ENCODE measurements at regions not wholly inside any gene's neighbourhood (a gene's known extent, or its start where the extent isn't known, plus 50 kb on each side); places are given as distances from the start of the nearest gene placed in this dataset.

DNA sequence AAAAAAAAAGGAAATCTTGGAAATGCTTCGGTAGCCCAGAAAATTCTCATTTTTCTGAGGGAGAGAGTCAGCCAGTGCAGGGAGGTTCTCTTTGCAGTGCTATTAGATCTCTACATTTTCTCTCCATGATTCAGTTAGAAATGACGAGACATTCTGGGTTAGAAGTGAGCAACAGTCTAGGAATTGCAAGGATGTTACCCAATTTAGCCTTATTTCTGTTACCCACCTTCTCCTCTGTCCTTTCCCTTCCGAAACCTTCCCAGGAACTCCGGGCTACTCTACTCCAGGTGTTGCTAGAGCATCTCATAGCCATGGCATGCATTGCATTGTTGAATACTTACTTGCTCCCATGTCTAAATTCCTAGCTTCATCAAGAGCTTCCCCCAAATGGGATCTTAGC, 106.8 kb downstream of the EDEM1 start (continued):
- TF ChIP-seq, protein P1, sequence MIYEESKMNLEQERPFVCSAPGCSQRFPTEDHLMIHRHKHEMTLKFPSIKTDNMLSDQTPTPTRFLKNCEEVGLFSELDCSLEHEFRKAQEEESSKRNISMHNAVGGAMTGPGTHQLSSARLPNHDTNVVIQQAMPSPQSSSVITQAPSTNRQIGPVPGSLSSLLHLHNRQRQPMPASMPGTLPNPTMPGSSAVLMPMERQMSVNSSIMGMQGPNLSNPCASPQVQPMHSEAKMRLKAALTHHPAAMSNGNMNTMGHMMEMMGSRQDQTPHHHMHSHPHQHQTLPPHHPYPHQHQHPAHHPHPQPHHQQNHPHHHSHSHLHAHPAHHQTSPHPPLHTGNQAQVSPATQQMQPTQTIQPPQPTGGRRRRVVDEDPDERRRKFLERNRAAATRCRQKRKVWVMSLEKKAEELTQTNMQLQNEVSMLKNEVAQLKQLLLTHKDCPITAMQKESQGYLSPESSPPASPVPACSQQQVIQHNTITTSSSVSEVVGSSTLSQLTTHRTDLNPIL (CRISPR knock-in tag; IDR thresholded peaks at IDR 0.05; ENCODE audit: low read depth) = no peak
- TF ChIP-seq GLIS3 (CRISPR knock-in tag; IDR thresholded peaks at IDR 0.05) = no peak
- TF ChIP-seq ZNF8 (CRISPR knock-in tag; IDR thresholded peaks at IDR 0.05) = no peak
- no peak for TF ChIP-seq ZFP3 (CRISPR knock-in tag; IDR thresholded peaks at IDR 0.05)
- TF ChIP-seq TCF4 (CRISPR knock-in tag; IDR thresholded peaks at IDR 0.05; ENCODE audit: borderline replicate concordance) = no peak
- TF ChIP-seq ZNF70 (CRISPR knock-in tag; IDR thresholded peaks at IDR 0.05) = no peak
- TF ChIP-seq RARB (CRISPR knock-in tag; IDR thresholded peaks at IDR 0.05) = no peak
- TF ChIP-seq, protein P2, sequence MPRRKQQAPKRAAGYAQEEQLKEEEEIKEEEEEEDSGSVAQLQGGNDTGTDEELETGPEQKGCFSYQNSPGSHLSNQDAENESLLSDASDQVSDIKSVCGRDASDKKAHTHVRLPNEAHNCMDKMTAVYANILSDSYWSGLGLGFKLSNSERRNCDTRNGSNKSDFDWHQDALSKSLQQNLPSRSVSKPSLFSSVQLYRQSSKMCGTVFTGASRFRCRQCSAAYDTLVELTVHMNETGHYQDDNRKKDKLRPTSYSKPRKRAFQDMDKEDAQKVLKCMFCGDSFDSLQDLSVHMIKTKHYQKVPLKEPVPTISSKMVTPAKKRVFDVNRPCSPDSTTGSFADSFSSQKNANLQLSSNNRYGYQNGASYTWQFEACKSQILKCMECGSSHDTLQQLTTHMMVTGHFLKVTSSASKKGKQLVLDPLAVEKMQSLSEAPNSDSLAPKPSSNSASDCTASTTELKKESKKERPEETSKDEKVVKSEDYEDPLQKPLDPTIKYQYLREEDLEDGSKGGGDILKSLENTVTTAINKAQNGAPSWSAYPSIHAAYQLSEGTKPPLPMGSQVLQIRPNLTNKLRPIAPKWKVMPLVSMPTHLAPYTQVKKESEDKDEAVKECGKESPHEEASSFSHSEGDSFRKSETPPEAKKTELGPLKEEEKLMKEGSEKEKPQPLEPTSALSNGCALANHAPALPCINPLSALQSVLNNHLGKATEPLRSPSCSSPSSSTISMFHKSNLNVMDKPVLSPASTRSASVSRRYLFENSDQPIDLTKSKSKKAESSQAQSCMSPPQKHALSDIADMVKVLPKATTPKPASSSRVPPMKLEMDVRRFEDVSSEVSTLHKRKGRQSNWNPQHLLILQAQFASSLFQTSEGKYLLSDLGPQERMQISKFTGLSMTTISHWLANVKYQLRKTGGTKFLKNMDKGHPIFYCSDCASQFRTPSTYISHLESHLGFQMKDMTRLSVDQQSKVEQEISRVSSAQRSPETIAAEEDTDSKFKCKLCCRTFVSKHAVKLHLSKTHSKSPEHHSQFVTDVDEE (CRISPR knock-in tag; IDR thresholded peaks at IDR 0.05) = no peak
- no peak for TF ChIP-seq SNAI2 (CRISPR knock-in tag; IDR thresholded peaks at IDR 0.05)

DNA sequence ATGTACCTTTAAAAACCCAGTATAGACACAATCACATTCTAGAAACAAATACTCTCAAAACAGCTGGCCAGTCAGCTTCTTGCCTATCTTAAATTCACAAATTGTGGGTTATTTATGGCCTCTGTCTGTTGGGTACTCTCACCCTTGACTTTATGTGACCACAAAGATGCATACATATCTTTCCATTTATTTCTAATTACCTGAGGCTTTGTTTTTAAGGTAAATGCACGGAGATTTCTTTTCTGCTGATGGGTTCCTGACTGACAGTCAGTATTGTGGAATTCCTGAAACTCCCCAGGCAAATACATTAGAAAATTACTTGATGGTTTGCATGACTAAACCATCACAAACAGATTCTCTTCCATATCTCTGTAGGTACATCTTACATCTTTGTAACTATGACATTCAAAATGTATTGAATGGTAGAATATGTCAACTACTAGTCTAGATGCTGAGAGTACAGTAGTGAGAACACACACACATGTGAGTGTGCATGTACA, 107.7 kb downstream of the EDEM1 start:
- TF ChIP-seq ZNF8 (CRISPR knock-in tag; IDR thresholded peaks at IDR 0.05) (no peak), ISL1 (CRISPR knock-in tag; IDR thresholded peaks at IDR 0.05) (no peak), TCF4 (CRISPR knock-in tag; IDR thresholded peaks at IDR 0.05; ENCODE audit: borderline replicate concordance) (no peak), ZNF565 (CRISPR knock-in tag; conservative IDR thresholded peaks at IDR 0.05; ENCODE audit: low read depth) (no peak), ZC3H10 (CRISPR knock-in tag; IDR thresholded peaks at IDR 0.05) (no peak), ESRRG (CRISPR knock-in tag; IDR thresholded peaks at IDR 0.05) (no peak), ZFP30 (CRISPR knock-in tag; IDR thresholded peaks at IDR 0.05) (no peak), ZNF70 (CRISPR knock-in tag; IDR thresholded peaks at IDR 0.05) (no peak), CSDC2 (CRISPR knock-in tag; IDR thresholded peaks at IDR 0.05) (no peak), BACH2 (CRISPR knock-in tag; IDR thresholded peaks at IDR 0.05; ENCODE audit: borderline replicate concordance) (no peak)
- TF ChIP-seq, protein P1 (CRISPR knock-in tag; IDR thresholded peaks at IDR 0.05; ENCODE audit: low read depth) = no peak
- TF ChIP-seq, protein P3, sequence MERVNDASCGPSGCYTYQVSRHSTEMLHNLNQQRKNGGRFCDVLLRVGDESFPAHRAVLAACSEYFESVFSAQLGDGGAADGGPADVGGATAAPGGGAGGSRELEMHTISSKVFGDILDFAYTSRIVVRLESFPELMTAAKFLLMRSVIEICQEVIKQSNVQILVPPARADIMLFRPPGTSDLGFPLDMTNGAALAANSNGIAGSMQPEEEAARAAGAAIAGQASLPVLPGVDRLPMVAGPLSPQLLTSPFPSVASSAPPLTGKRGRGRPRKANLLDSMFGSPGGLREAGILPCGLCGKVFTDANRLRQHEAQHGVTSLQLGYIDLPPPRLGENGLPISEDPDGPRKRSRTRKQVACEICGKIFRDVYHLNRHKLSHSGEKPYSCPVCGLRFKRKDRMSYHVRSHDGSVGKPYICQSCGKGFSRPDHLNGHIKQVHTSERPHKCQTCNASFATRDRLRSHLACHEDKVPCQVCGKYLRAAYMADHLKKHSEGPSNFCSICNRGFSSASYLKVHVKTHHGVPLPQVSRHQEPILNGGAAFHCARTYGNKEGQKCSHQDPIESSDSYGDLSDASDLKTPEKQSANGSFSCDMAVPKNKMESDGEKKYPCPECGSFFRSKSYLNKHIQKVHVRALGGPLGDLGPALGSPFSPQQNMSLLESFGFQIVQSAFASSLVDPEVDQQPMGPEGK (CRISPR knock-in tag; IDR thresholded peaks at IDR 0.05; ENCODE audit: borderline replicate concordance) = no peak
- TF ChIP-seq, protein P4, sequence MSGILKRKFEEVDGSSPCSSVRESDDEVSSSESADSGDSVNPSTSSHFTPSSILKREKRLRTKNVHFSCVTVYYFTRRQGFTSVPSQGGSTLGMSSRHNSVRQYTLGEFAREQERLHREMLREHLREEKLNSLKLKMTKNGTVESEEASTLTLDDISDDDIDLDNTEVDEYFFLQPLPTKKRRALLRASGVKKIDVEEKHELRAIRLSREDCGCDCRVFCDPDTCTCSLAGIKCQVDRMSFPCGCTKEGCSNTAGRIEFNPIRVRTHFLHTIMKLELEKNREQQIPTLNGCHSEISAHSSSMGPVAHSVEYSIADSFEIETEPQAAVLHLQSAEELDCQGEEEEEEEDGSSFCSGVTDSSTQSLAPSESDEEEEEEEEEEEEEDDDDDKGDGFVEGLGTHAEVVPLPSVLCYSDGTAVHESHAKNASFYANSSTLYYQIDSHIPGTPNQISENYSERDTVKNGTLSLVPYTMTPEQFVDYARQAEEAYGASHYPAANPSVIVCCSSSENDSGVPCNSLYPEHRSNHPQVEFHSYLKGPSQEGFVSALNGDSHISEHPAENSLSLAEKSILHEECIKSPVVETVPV (CRISPR knock-in tag; IDR thresholded peaks at IDR 0.05) = no peak
- ATAC-seq = no peak

DNA sequence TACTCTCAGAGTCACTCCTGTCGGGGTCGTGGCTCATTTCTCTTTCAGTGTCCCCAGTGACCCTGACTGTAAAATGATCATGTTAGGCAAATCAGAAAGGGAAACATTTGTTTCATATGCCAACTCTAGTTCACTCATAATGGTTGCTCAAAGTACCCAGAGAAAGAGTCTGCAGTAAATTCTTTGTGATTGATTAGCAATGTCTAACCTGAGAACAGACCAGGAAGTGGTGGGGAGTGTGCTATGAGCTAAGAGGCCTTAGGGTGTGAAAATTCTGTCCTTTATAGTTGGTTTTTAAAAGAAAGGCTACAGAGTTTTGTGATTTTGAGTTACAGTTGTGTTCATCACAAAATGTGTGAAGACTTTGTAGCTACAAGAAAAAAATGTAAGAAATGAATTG, 108.9 kb downstream of the EDEM1 start:
- TF ChIP-seq OSR1 (CRISPR knock-in tag; IDR thresholded peaks at IDR 0.05) (no peak), ISL1 (CRISPR knock-in tag; IDR thresholded peaks at IDR 0.05) (no peak), SNAI2 (CRISPR knock-in tag; IDR thresholded peaks at IDR 0.05) (no peak), TCF4 (CRISPR knock-in tag; IDR thresholded peaks at IDR 0.05; ENCODE audit: borderline replicate concordance) (no peak), ARNTL (CRISPR knock-in tag; IDR thresholded peaks at IDR 0.05; ENCODE audit: borderline replicate concordance, low read depth) (no peak), ZC3H10 (CRISPR knock-in tag; IDR thresholded peaks at IDR 0.05) (no peak)
- ATAC-seq = no peak

DNA sequence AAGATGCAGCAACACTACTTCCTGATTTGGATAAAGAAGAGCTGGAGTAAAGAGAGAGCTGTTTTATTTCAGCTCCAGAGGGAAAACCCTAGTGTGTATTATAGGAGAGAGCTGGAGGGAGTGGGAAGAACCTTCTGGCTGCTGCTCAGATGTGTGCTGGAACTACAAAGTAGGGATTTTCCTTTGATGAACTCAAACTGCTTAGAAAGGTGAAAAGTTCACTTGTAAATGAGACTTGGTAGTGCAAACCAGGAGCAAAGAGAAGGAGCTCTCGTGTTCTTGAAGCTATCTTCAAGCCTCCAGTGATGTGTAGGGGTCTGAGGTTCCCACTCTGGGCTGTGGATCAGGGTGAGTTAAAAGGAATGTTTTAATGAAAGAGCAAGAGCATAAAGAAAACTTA, 110.4 kb downstream of the EDEM1 start:
- ATAC-seq = no peak
- no peak for TF ChIP-seq ZNF70 (CRISPR knock-in tag; IDR thresholded peaks at IDR 0.05)
- TF ChIP-seq, protein P3 (CRISPR knock-in tag; IDR thresholded peaks at IDR 0.05; ENCODE audit: borderline replicate concordance) = no peak
- no peak for TF ChIP-seq ZFP3 (CRISPR knock-in tag; IDR thresholded peaks at IDR 0.05)
- no peak for TF ChIP-seq ZNF8 (CRISPR knock-in tag; IDR thresholded peaks at IDR 0.05)
- no peak for TF ChIP-seq GLIS3 (CRISPR knock-in tag; IDR thresholded peaks at IDR 0.05)
- no peak for TF ChIP-seq ESRRG (CRISPR knock-in tag; IDR thresholded peaks at IDR 0.05)
- TF ChIP-seq ZNF565 (CRISPR knock-in tag; conservative IDR thresholded peaks at IDR 0.05; ENCODE audit: low read depth) = no peak
- TF ChIP-seq, protein P4 (CRISPR knock-in tag; IDR thresholded peaks at IDR 0.05) = no peak
- no peak for TF ChIP-seq ARNTL (CRISPR knock-in tag; IDR thresholded peaks at IDR 0.05; ENCODE audit: borderline replicate concordance, low read depth)
- no peak for TF ChIP-seq RARB (CRISPR knock-in tag; IDR thresholded peaks at IDR 0.05)
- no peak for TF ChIP-seq SNAI2 (CRISPR knock-in tag; IDR thresholded peaks at IDR 0.05)
- no peak for TF ChIP-seq PPARA (CRISPR knock-in tag; IDR thresholded peaks at IDR 0.05; ENCODE audit: borderline replicate concordance)
